GM18870 (cell line): ENCODE measurements at regions not wholly inside any gene's neighbourhood (a gene's known extent, or its start where the extent isn't known, plus 50 kb on each side); places are given as distances from the start of the nearest gene placed in this dataset.

ENCODE experiments used
- ATAC-seq: cut with Tn5 transposase; IDR thresholded peaks from one replicate; pipeline ENCODE4 v1.9.1; 2021; ENCODE audit warnings: moderate library complexity; ENCODE audit not compliant: unreplicated experiment

DNA sequence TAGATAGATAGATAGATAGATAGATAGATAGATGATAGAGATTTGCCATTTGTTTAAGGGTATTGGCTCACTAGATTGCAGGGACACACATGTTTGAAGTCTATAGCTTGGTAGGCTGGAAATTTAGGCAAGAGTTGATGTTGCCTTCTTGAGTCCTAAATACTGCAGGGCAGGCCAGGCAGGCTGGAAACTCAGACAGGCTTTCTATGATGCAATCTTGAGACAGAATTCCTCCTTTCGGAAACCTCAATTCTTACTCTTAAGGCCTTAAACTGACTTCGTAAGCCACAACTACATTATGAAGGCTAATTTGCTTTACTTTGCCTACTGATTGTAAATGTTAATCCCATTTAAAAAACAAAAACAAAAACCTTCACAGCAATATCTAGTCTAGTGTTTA lies 322.9 kb upstream of the AKR1E2 start:
- ATAC-seq = no peak

- no peak for ATAC-seq
Observed at GRCh38 chr10:4501306-4501705, 324.7 kb upstream of the AKR1E2 start.

- no peak for ATAC-seq
Observed at GRCh38 chr10:4498711-4499251, 327.2 kb upstream of the AKR1E2 start.

- ATAC-seq = no peak
Observed at GRCh38 chr10:4494551-4494950, 331.5 kb upstream of the AKR1E2 start.

DNA sequence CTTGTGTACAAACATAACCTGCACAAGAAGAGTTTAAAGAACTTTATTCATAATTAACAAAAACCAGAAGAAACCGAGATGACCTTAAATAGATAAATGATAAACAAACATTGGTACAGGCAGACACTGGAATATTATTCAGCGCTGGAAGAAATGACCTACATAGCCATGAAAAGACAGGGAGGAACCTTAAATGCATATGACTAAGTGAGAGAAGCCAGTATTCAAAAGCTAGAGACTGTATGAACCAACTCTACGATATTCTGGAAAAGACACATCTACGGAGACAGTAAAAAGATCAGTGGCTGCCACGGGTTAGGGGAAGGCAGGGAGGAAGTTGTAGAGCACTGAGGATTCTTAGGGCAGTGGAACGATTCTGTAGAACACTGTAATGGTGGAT lies 333.8 kb upstream of the AKR1E2 start:
- ATAC-seq = no peak

DNA sequence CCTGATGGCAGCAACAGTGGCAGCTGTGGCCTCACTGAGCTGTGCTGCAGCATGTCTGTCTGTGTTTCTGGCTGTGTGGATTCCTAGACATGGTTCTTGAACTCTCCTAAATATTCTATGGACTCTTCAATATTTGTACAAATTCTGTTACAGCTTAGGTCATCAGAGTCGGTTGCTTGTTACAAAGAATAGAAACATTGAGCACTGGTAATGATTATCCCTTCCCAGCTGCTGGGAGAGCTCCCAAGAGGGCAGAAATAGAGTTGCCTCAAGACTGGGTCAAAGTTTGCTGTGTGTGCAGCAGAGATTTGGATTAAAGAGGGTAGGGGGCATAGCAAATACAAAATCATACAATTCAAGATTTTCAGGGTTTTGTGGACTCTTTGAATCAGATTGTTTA lies 337.1 kb upstream of the AKR1E2 start:
- no peak for ATAC-seq

DNA sequence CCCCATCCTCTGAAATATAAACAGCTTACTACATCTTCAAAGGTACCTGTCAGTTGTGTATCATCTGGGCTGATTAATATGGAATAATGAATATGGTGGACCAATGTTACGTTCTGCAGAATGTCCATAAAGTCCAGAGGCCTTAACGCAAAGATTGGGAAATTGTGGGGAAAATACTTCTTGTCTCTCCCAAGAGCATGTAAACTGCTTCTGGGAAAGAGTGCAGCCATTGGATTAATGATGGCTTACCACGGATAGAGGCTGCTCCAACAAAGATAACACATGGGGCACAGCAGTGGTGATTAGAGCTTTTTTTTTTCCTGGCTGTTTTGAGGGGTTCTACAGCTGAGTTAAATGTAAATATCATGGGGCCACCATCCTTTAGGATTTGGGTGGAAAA lies 340.4 kb upstream of the AKR1E2 start:
- ATAC-seq = no peak

DNA sequence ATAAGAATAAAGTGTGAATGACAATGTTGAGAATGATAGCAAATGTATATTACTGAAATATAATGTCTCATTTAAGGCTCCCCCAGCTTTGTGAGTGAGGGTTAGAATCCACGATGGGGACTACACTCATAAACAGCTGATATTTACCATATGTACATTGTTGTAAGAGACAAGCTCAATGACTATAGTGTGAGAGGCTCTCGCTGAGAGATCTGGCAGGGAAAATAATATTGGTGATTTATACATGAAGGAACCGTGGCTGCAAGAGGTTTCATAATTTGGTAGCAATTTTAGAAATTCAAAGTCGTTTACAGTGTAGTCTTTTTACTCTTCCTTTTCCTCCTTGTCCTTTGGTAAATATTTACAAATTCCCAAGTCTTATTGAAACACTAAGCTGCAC lies 342.2 kb upstream of the AKR1E2 start:
- ATAC-seq = no peak

DNA sequence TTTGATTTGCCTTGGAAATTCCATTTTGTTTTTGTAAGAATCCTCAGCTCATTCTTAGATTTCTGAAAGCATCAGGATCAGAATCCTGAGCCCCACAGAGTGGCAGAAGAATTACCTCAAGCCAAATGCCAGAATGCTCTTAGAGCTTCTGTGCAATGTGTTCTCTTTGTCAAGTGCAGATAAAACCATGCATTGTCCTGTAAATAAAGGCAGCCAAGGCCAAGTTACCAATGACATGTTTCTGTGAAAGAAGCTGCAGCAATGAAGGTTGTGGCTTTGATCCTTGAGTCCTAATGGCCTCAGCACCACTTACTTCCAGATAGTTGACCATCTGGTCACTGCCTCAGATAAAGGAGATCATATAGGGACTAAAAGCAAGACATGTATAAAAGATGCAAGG lies 343.3 kb upstream of the AKR1E2 start:
- ATAC-seq = no peak

DNA sequence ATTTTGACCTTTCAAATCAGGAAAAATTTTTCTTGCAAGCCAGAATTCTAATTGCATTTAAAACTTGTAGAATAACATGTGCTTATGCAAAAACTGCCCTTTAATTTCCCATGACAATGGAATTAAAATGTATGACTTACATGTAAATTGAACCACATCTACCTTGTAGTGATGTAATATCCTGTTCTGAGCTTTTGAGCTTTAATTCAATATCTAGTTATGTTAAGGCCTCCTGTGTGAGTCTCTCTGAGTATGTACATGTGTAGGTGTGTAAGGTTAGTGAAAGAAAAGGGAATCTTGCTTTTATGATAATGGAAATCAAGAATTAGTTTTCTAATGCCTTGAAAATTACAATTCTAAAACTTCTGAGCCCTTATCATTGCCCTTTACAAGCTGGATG lies 344.8 kb upstream of the AKR1E2 start:
- no peak for ATAC-seq

DNA sequence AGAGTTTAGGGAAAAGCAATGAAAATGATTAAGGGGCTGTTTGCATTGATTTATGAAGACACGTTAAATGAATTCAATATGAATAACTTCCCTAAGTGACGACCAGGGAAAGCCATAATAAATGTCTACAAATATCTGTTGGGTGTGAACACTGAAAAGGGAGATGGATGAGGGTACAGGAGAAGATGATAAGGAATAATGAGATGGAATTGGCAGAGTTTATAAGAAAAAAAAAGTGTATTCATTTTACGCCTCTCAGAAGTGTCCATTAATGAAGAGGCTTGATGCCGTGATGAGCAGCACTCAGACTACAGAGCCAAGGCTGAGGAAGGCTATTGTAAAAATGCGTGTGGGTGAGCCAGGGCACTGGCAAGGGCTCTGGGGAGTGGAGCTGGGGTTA lies 346.7 kb upstream of the AKR1E2 start:
- no peak for ATAC-seq

DNA sequence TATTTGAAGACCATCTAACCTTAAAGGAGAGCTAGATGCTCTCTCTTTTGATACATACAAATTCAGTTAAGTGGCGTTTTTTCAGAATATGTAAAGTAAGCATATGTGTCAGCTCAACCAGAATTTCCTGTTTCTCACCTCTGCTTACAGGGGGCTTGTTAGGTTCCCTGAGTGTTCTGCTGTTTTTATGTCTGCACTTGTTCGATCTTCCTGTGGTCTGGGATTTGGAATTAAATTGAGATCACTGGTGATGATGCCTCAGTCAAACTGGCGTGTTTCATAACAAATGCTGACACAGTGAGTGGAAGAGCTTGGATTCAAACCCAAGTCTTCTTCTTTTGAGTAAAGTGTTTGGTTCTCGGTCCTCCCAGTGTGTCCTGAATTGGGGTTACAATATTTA lies 348.3 kb upstream of the AKR1E2 start:
- no peak for ATAC-seq

- no peak for ATAC-seq
Observed at GRCh38 chr10:4475827-4476490, 350.0 kb upstream of the AKR1E2 start.

DNA sequence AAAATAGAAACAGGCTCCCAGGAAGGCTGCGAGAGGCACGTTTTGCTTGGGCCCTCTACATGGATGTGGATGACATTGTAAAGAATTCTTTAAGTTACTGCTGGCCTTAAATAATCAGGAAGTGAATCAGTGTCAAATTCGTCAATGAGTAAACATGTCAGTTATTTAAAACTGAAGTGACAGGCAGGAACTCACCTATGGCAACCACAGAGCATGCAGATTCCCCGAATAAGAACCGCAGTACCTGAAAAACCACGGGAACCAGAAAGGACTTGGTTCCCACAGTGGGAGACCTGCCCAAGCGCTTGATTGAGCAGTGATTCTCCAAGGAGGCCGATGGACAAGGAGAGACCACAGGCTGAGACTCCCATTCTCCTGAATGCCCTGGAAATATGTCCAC lies 351.2 kb upstream of the AKR1E2 start:
- ATAC-seq = no peak

DNA sequence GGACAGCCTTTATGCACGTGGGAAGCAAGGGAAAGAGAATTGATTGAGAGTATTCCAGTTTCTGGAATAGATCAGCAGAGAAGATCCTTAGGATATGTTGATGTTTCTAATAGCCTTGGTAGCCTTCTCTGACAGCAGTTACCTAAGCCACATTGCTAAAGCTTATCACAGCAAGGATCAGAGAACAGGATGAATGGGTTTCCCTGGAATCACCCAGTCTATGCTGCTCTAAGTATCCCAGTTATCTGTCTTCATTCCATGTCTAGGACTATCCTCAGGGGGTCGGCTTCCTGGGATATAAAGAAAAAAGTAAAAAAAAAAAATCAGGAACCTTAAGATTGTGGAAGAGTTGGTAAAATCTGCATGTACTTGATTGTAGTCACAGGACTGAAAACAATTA lies 352.0 kb upstream of the AKR1E2 start:
- no peak for ATAC-seq

DNA sequence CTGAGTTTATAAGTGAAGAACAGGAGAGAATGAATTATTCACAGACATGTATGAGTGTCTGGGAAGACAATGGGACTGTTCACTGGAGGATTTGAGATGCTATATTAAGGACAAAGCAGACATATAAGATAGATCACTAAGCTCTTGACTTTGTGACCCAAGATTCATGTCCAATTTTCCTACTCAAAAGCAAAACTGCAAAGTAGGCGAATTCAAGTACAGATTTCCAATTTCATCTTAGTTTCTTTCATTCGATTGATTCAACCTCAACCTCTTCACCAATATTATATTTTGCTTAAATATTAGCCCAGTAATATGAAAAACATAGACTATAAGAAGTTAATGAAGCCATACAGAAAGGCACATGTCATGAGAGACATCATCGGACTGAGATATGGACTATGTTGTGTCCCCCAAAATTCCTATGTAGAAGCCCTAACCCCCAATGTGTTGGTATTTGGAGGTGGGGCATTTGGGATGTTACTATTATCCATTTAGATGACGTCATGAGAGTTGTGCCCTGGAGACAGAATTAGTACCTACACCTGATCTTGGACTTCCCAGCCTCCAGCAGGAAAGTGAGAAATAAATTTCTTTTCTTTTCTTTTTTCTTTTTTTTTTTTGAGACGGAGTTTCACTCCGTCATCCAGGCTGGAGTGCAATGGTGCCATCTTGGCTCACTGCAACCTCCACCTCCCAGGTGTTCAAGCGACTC lies 353.7 kb upstream of the AKR1E2 start:
- ATAC-seq = no peak

DNA sequence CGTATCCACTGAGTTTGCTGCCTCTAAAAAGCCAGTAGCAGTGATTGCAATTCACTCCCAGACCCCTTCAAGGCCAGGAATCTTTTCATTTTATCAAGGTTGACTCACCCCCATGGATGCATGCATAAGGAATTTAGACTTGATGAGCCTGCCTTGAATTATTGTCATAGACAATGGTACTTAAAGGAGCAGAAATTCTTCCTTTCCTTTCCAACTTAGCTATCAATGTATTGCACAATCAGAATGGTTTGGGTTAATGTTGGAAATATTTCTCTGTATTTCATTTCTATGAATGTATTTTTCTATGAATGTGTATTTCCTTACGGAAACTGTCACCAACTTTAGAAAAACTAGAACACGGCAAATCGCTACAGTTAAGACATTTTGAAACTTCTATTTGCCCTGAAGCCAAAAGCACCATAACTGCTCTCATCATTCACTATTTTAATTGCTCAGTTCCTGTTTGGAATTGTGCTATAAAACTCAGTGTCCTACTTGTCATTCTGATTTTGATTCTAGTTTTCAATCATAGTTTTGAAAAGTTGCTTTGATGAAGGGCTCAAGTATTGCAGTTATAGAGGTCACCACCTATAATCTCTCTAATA lies 355.7 kb upstream of the AKR1E2 start:
- no peak for ATAC-seq

GRCh38 chr10:4467481-4467880 lies 358.5 kb upstream of the AKR1E2 start:
- ATAC-seq = no peak

DNA sequence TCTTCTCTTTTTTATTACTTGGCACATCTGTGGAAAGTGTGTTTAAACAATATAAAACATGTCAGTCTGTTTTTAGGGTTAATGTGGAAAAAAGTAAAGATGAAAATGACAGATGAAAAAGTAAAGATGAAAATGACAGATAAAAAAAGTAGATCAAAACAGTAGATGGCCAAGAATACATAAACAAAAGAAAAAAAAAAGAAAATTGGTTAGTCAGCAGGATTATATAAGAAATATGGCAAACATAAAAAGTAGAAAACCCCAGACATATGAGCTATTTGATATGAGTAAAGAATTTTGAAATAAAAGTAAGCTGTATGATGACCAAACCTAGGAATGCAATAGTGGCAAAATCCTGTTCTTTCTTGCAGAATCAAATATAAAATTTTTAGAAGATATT lies 365.7 kb upstream of the AKR1E2 start:
- no peak for ATAC-seq

GRCh38 chr10:4459531-4459930 lies 366.5 kb upstream of the AKR1E2 start:
- no peak for ATAC-seq

- no peak for ATAC-seq
Observed at GRCh38 chr10:4457597-4457996, 368.4 kb upstream of the AKR1E2 start.

DNA sequence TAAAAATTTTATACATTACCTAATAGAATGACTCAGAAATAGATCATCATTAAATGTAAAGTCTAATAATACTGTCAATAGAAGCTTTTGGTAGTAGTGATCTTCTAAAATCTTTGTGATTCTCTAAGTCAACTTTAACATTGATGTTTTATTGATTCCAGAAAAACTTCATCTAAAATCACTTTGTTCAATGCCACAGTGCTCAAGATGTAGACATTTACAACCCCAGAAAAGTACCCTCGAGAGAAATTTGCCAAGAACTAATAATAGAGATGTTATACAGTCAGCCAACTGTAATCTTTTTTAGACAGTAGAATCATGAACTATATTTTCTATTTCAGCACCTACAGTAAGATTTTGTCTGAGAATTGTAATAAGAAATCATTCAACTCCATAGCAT lies 369.2 kb upstream of the AKR1E2 start:
- ATAC-seq = no peak
